Right kidney (tissue), 1 donor: ENCODE measurements at regions not wholly inside any gene's neighbourhood (a gene's known extent, or its start where the extent isn't known, plus 50 kb on each side); places are given as distances from the start of the nearest gene placed in this dataset.

Source experiments
- DNase-seq: peaks from one replicate; pipeline ENCODE4 v3.0.0-alpha.2; 2016

GRCh38 chr18:28946471-28946870, 769.5 kb upstream of the CDH2 start:
- no peak for DNase-seq

GRCh38 chr18:28922936-28923335, 746.0 kb upstream of the CDH2 start:
- DNase-seq: no peak

- DNase-seq: no peak
These were observed 739.5 kb upstream of the CDH2 start for GRCh38 chr18:28916456-28916855.

- DNase-seq: no peak
These were observed 728.6 kb upstream of the CDH2 start for GRCh38 chr18:28905509-28905908.

- DNase-seq: no peak
These were observed 727.9 kb upstream of the CDH2 start for GRCh38 chr18:28904789-28905364.

- no peak for DNase-seq
These were observed 726.4 kb upstream of the CDH2 start for GRCh38 chr18:28903306-28903705.

GRCh38 chr18:28890791-28891190, 713.9 kb upstream of the CDH2 start:
- DNase-seq: no peak

GRCh38 chr18:28884304-28884703, 707.4 kb upstream of the CDH2 start:
- DNase-seq: no peak

- no peak for DNase-seq
These were observed 703.9 kb upstream of the CDH2 start for GRCh38 chr18:28880856-28881255.

GRCh38 chr18:28875059-28875458, 698.1 kb upstream of the CDH2 start:
- DNase-seq: no peak

GRCh38 chr18:28863396-28863795, 686.5 kb upstream of the CDH2 start:
- DNase-seq: no peak

GRCh38 chr18:28858248-28858647, 681.3 kb upstream of the CDH2 start:
- no peak for DNase-seq

- no peak for DNase-seq
These were observed 679.1 kb upstream of the CDH2 start for GRCh38 chr18:28855989-28856388.

- no peak for DNase-seq
These were observed 678.6 kb upstream of the CDH2 start for GRCh38 chr18:28855524-28855923.

GRCh38 chr18:28854964-28855363, 678.0 kb upstream of the CDH2 start:
- DNase-seq: no peak

- no peak for DNase-seq
These were observed 670.0 kb upstream of the CDH2 start for GRCh38 chr18:28846958-28847357.

- DNase-seq: no peak
These were observed 660.2 kb upstream of the CDH2 start for GRCh38 chr18:28837100-28837499.

- no peak for DNase-seq
These were observed 658.0 kb upstream of the CDH2 start for GRCh38 chr18:28834889-28835288.

- no peak for DNase-seq
These were observed 655.0 kb upstream of the CDH2 start for GRCh38 chr18:28831908-28832307.

- no peak for DNase-seq
These were observed 654.5 kb upstream of the CDH2 start for GRCh38 chr18:28831476-28831875.

- DNase-seq: no peak
These were observed 649.2 kb upstream of the CDH2 start for GRCh38 chr18:28826107-28826506.

- DNase-seq: no peak
These were observed 647.2 kb upstream of the CDH2 start for GRCh38 chr18:28824183-28824574.

GRCh38 chr18:28823506-28824182, 646.7 kb upstream of the CDH2 start:
- no peak for DNase-seq

GRCh38 chr18:28820353-28820752, 643.4 kb upstream of the CDH2 start:
- no peak for DNase-seq

- DNase-seq: no peak
These were observed 639.2 kb upstream of the CDH2 start for GRCh38 chr18:28816155-28816554.
